HG02938 (cell line): ENCODE measurements at regions not wholly inside any gene's neighbourhood (a gene's known extent, or its start where the extent isn't known, plus 50 kb on each side); places are given as distances from the start of the nearest gene placed in this dataset.

ENCODE experiments used
- ATAC-seq: cut with Tn5 transposase; IDR thresholded peaks from one replicate; pipeline ENCODE4 v1.9.1; 2021; ENCODE audit warnings: mild to moderate bottlenecking, moderate library complexity; ENCODE audit not compliant: unreplicated experiment

GRCh38 chr15:93585012-93585411 lies 496.0 kb upstream of the RGMA start:
- ATAC-seq, result no peak

GRCh38 chr15:93583968-93584367 lies 495.0 kb upstream of the RGMA start:
- no peak for ATAC-seq

- ATAC-seq, result no peak
Measured at GRCh38 chr15:93583552-93583951, 494.5 kb upstream of the RGMA start.

GRCh38 chr15:93570527-93570926 lies 481.5 kb upstream of the RGMA start:
- ATAC-seq, result no peak

GRCh38 chr15:93566762-93567161 lies 477.8 kb upstream of the RGMA start:
- ATAC-seq, result no peak

GRCh38 chr15:93565201-93565600 lies 476.2 kb upstream of the RGMA start:
- ATAC-seq, result no peak

GRCh38 chr15:93563218-93563617 lies 474.2 kb upstream of the RGMA start:
- ATAC-seq, result no peak

GRCh38 chr15:93562395-93563123 lies 473.5 kb upstream of the RGMA start:
- no peak for ATAC-seq

GRCh38 chr15:93557696-93558095 lies 468.7 kb upstream of the RGMA start:
- ATAC-seq, result no peak

- ATAC-seq, result no peak
Measured at GRCh38 chr15:93553167-93553935, 464.3 kb upstream of the RGMA start.

GRCh38 chr15:93543093-93543492 lies 454.1 kb upstream of the RGMA start:
- ATAC-seq, result no peak

- no peak for ATAC-seq
Measured at GRCh38 chr15:93527374-93528050, 438.5 kb upstream of the RGMA start.

GRCh38 chr15:93524432-93524831 lies 435.4 kb upstream of the RGMA start:
- no peak for ATAC-seq

GRCh38 chr15:93523481-93523880 lies 434.5 kb upstream of the RGMA start:
- no peak for ATAC-seq

GRCh38 chr15:93520206-93520605 lies 431.2 kb upstream of the RGMA start:
- no peak for ATAC-seq

- no peak for ATAC-seq
Measured at GRCh38 chr15:93519599-93519998, 430.6 kb upstream of the RGMA start.

- no peak for ATAC-seq
Measured at GRCh38 chr15:93517176-93517575, 428.2 kb upstream of the RGMA start.

GRCh38 chr15:93515256-93516051 lies 426.4 kb upstream of the RGMA start:
- ATAC-seq, result no peak

- no peak for ATAC-seq
Measured at GRCh38 chr15:93506646-93507045, 417.6 kb upstream of the RGMA start.

GRCh38 chr15:93505506-93505905 lies 416.5 kb upstream of the RGMA start:
- ATAC-seq, result no peak

GRCh38 chr15:93501946-93502345 lies 412.9 kb upstream of the RGMA start:
- no peak for ATAC-seq
